Medulla oblongata (tissue), 1 donor: ENCODE measurements at regions not wholly inside any gene's neighbourhood (a gene's known extent, or its start where the extent isn't known, plus 50 kb on each side); places are given as distances from the start of the nearest gene placed in this dataset.
A peak's percentile ranks its signal among the peaks of the same experiment; 100 is the strongest.
"Not testable (repeated sequence)": the region's sequence is repeated elsewhere in the genome, so short reads cannot be mapped to it uniquely, and the experiment has no call there.

Experiments used
- DNase-seq: peaks from one replicate; pipeline ENCODE4 v3.0.0-alpha.2; 2015; ENCODE audit errors: extremely low spot score

DNA sequence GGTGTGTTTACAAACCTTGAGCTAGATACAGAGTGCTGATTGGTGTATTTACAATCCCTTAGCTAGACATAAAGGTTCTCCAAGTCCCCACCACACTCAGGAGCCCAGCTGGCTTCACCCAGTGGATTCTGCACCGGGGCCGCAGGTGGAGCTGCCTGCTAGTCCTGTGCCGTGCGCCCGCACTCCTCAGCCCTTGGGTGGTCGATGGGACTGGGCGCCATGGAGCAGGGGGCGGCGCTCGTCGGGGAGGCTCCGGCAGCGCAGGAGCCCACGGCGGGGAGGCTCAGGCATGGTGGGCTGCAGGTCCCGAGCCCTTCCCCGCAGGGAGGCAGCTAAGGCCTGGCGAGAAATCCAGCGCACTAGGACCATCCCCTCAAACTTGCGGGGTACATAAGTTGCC is 124.2 kb upstream of the EEF2KMT start:
- DNase-seq = not testable (repeated sequence)

DNA sequence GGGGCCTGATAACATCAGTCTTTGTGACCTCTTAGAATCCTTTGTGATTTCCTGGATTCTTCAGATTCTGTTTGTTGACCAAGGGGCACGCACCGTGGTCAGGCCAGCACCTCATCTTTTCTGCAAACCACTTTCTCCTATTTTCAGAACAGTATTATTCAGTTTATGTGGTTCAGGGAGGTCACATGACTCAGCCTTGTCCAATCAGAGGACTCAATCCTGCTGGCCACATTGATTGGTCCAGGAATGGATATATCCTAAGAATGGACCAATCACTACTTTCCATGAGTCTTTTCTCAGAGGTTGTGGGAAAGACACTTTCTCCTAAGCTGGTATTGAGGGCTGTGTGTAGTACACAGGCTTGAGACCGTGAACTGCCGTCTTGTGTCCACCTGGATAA is 123.1 kb upstream of the EEF2KMT start:
- no peak for DNase-seq

DNA sequence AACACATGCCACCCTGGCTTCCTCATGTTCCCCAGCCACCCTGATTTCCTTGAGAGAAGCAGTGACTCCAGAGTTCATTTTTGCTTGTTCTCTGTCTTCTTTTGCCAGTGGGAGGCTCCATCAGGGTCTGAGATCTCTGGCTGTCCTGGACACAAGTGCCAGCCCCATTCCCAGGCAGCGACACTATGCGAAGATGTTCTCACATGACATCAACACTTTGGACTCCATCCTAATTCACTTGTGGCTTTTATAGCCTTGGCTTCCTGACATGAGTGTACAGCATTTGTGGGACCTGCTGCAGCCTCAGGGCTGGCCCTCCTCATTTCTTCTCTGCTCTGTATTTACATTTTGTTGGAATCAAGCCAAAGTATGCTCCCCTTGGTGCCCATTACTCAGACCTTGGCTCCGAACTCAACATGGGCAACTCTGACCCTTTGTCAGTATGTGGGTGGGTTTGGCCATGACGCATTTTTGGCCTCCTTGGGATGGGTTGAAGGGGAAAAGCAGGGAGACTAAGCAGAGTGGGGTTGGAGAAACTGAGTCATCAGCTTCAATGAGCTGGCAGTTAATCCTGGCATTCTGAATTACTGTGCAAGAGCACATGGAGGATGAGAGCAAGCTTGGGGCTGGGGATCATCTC is 119.0 kb upstream of the EEF2KMT start:
- DNase-seq = no peak

DNA sequence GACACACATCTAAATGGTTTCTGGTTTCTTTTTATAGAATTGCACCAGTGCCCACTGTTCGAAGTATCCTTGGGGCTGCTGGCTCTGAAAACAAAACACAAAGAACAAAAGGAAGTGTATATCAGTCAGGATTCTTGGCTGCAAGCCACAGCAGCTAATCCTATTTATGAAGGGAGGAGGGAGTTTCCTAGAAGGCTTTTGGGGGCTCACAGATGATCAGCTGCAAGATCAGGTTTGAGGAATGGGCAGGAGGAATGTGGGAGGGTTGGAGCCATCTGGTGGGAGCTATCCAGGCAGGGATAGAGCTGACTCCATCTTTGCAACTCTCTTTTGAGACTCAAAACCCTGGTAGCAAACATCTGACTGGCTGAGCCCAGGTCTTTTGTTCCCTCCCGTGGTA is 118.3 kb upstream of the EEF2KMT start:
- peak; percentile 69 for DNase-seq

DNA sequence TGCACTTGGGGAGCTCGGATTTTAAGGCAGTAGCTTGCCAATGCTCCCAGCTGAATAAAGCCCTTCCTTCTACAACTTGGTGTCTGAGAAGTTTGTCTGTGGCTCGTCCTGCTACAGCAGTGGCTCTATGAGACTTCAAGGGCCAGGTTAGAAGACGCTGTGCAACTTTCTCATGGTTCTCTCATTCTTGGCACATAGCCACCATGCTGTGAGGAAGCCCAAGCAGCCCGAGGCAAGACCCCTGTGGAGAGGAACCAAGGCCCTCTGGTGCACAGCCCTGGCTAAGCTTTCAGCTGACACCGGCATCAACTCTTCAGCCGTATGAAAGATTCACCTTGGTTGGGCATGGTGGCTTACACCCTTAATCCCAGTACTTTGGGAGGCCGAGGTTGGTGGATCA is 116.9 kb upstream of the EEF2KMT start:
- DNase-seq = no peak

DNA sequence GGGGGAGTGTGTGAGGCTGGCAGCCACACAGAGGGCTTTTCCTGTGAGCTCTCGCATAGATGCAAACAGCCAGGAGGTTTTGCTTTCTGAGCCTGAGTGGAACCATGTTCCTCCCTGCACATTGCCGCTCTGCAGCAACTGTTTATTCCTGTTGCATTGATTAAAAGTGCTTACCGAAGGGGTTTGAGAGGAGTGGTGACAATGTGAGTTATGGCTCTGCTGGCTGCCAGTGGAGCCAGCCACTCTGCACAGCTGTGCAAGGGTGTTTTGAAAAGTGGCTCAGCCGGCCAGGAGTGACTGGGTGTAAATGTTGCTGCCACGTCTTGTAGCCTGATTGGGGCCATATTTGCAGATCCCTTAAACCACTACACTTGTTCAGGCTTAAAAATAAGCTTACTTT is 114.9 kb upstream of the EEF2KMT start:
- not testable (repeated sequence) for DNase-seq

DNA sequence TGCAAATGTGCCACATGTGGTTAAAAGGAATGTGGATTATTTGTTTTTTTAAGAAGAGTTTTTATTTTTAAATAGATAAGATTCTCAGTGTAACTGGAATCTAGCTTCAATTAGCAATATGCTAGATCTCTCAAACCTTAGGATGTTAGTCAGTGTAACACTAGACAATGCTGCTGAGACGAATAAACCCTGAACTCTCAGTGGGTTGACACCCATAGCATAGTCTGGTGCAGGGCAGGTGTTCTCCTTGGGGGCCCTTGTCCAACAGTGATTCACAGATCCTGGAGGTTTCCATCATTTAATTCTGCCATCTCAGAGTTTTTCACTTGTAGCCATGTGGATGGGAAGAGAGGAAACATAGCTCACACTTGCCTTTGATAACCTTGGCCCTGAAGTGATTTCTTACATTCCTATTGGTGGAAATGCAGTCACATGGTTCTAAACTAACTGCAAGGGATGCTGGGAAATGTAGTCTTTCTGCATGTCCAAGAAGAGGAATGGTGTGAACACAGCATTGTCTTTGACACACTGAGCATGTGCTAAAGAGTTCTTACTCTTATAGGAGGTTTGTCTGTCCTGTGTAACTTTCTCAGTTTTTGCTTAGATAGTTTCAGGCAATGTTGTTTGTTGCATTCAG is 110.4 kb upstream of the EEF2KMT start:
- DNase-seq = peak; percentile 54

DNA sequence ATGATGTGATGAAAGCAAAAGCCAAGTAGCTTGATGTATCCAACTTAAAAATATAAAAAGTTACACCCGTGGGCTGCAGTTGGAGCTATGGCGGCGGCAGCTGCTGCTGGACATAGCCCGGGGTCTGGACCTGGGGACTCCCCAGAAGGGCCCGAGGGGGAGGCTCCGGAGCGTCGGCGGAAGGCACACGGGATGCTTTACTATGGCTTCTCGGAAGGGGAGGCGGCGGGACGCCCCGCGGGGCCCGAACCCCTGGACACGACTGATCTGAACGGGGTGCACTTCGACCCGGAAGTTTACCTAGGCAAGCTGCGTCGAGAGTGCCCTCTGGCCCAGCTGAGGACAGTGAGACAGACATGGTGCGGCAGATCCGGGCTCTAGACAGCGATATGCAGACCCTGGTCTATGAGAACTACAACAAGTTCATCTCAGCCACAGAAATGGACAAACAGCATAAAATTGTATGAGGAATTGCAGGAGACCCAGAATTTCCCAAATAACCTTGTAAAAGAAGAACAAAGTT is 109.5 kb upstream of the EEF2KMT start:
- no peak for DNase-seq

DNA sequence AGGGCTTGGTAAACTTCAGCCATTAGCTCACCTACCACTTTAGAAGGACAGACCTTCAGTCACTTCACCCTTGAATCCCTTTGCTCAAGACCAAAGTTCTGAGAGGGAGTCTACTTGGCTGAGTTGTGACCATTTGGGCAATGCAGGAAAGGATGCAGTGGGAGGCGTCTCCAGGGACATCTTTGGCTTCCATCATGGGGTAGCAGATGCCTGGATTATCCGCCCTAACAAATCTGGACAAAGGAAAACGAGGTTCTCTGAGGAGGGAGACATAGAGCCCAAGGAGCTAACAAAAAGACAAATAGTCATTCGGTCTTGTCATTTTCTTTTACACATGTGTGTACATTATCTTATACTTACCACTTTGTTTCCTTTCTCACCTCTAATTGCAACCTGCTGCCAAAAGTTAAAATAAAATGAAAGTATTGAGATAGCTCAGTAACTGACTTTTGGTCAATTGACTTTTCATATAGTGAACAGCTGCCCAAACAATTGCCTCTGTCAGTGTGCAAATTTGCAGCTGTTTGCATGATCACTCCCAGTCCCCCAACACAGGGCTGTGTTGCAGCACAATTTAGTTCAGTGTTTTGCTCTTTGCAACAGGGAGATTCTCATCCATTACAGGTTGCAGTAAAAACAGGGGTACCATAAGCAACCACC is 108.9 kb upstream of the EEF2KMT start:
- peak; percentile 63 for DNase-seq

DNA sequence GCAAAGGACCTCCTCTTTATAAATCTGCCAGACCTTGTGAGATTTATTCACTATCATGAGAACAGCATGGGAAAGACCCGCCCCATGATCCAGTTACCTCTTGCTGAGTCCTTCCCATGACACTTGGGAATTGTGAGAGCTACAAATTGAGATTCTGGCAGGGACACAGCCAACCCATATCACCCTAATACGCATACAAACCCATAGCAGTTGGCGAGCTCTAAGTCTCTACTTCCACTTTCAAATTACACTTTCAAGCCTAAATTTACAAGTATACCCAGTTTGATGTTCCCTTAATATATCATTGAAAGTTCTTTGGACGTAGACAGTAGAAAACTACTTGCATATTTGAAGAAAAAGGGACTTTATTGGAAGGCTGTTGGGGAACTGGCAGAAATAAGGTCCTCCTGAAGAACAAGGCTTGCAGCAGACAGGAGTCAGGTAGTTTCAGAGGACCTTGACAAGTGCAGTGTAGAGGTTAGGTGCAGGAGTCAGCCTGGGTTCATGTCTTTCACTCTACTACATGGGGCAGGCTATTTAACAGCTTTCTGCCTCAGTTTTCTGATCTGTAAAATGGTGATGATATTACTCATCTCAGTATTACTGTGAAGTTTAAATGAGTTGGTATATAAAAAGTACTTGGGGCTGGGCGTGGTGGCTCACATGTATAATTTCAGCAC is 107.9 kb upstream of the EEF2KMT start:
- DNase-seq = no peak

DNA sequence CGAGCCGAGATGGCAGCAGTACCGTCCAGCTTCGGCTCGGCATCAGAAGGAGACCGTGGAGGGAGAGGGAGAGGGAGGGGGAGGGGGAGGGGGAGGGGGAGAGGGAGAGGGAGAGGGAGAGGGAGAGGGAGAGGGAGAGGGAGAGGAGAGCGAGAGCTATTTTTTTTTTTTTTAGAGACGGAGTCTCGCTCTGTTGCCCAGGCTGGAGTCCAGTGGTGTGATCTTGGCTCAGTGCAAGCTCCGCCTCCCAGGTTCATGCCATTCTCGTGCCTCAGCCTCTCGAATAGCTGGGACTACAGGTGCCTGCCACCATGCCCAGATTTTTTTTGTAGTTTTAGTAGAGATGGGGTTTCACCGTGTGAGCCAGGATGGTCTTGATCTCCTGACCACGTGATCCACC is 106.1 kb upstream of the EEF2KMT start:
- DNase-seq = not testable (repeated sequence)

DNA sequence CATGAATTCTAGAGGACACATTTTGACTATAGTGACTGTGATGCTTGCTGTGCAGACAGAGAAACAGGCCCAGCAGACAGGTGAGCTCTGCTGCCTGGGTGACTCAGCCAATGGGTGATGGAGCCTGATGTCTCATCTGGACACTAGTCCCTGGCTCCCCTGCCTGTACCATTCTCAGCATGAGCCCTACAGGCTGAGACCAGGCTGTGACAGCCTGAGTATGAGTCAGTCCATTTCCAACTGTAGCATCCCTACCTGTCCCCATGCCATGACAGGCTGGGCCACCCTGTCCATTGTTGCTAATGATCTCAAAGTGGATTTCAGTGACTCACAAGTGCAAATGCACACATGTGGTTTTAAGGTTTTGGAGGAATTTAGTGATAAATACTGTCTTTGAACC is 102.5 kb upstream of the EEF2KMT start:
- no peak for DNase-seq

DNA sequence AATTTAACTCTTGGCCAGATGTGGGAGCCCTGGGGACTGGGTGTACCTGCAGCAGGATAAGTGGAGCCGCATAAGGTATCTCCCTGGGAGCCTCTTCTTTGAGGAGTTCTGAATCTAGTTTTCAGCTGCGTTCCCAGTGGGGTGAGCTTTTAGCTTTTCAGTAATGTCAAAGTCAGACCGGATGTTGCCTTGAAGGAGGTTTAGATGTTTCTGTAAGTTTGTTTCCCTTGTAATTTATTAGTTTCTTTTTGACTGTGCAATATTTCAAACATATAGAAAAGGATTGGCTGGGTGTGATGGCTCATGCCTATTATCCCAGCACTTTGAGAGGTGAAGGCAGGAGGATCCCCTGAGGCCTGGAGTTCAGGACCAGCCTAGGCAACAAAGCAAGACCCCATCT is 98.6 kb upstream of the EEF2KMT start:
- no peak for DNase-seq

DNA sequence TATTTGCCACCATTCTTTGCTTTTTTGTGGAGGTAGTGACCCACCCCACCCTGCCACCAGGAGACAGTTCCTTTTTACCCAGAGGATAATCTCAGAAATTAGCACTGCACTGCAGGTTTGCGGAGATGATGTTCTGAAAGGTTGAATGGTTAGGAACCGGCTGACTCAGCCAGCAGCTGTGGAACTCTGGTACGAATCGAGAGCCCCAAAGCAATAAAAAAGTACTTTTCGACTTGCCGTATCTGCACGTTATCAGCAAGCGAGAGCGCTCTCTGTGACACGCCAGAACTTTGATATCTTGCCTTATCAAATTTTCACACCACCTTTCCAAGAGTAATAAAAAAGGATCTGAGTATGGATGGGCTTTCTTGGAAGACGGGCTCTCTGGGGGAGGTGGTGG is 96.3 kb upstream of the EEF2KMT start:
- no peak for DNase-seq

DNA sequence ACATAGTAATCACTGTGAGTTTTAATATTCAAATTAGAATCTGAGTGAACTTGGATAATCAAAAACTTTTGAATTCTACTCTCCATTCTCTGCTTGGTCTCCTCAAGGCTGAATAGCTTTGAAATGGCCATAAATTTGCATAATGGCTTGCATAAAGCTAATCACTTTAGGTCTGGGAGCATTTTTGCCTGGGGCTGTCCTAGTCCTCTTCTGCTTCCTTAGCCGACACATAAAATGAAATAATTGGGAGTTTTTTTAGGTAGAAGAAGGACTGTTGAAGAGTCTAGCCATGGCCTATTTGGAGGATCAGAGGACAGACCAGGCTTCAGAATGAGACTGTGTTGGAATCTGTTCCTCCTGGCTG is 91.4 kb upstream of the EEF2KMT start:
- DNase-seq = no peak

DNA sequence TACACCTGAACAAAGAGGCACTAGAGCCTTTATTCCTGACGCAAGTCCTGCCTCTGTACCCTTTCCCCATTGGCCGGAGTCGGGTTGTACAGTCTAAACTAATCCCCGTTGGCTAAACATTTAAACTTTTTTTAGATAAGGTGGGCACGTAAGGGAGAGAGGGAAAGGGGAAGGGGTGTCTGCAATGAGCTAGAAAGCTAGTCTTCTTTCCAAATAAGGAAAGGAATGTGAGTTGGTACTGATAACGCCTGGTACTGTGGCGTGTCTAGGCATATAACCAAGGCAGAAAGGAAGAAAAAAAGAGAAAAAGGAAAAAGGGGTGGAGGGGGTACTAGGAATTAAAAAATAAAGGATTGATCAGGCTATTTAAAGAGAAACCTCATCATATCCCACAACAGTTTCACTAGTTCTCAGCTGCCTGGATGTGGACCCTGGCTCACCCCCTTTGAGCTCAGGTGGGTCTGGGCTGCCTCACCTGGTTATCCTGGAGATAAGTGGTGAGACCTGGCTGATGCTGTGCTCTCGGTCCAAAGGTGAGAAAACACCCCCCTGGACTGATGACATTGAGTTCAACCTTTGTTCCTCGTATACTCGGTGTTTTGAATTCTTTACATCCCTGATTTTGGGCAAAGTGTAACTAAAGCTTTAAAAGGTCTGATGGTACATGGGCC is 90.9 kb upstream of the EEF2KMT start:
- no peak for DNase-seq

DNA sequence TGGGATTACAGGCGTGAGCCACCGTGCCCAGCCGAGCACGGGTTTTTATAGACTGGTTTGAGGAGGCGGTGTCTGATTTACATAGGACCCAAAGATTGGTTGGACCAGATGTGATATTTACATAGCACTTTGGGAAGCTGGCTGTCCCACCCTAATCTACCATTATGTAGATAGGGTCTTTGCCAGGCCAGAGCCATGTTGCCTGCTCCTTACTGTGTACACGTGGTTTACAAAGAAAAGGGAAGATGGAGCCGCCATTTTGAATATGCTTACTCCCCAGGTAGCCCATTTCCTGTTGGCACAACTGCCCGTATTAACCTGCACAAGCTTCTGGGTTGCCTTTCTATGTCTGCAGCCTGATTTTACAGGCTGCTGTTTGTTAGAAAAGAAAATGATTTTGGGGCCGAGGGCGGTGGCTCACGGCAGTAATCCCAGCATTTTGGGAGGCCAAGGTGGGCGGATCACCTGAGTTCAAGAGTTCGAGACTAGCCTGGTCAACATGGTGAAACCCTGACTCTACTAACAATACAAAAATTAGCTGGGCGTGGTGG is 89.9 kb upstream of the EEF2KMT start:
- no peak for DNase-seq

DNA sequence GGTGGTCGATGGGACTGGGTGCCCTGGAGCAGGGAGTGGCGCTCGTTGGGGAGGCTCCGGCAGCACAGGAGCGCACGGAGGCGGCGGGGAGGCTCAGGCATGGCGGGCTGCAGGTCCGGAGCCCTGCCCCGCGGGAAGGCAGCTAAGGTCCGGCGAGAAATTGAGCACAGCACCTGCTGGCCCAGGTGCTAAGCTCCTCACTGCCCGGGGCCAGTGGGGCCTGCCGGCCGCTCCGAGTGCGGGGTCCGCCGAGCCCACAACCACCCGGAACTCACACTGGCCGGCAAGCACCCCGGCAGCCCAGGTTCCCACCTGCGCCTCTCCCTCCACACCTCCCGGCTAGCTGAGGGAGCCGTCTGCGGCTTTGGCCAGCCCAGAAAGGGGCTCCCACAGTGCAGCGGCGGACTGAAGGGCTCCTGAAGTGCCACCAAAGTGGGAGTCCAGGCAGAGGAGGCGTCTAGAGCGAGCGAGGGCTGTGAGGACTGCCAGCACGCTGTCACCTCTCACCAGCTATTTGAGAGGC is 88.8 kb upstream of the EEF2KMT start:
- DNase-seq = no peak

DNA sequence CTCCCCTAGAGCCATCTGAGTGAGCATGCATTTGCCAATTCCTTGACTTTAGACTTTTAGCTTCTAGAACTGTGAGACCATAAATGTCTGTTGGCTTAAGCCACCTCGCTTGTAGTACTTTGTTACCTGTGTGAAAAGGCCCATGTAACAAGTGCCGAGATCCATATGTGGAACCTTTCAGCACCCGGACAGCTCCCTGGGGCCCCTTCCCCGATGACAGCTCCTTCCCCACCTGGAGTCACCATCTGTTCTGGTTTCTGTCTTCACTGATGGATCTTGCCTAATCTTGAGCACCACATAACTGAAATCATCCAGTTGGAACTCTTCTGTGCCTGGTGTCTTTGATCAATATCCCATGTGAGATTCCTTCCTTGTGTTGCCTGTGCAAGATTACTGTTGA is 78.9 kb upstream of the EEF2KMT start:
- DNase-seq = no peak

DNA sequence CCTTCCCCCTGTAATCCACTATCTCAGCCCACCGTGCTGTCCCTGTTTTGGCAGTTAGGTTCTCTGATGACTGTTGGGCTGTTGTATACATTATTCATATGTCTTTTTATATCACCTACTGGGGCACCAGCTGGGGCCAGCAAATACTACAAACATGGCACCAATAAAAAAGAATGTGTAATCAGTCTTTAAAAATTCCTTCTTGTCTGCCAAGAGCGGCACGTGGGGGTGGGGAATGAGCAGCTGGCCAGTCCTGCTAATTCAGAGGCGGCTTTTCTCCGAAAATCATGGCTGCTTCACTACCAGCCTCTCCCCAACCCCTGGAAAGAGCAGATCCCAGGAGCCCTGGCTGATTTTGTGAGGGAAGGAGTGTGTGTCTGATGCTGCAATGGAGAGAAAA is 77.7 kb upstream of the EEF2KMT start:
- no peak for DNase-seq

DNA sequence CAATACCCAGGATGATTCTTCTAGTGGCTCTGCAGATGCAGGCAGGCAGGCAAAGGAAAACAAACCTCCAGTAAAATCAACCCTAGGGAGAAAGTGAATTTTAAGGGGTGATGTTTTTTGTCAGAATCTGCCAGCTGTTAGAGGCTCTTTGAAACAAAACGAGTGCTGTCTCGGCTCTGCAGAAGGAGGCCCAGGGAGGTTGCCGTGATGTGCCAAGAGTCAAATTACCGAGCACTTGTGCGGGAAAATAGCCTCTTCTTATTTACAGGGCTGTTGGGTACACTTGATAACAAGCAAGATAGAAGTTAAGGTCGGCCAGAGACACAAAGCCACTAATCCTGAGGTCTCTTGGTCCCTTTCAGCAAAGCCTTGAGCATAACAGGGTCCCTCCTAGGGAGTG is 68.9 kb upstream of the EEF2KMT start:
- DNase-seq = no peak

DNA sequence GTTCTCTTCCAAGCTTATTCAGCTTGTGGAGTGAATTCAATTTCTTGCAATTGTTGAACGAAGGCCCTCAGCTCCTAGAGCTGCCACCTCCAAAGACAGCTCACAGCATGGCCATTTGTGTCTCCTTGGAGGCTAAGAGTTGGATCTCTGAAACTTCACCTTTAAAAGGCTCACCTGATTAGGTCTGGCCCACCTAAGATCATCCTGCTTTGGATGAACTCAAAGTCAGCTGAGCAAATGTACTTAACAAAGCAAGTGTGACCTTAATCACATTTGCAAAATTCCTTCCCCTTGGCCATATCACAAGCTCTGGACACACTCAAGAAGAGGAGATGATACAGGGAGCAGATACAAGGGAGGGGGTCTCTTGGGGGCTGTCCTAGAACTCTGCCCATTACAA is 67.8 kb upstream of the EEF2KMT start:
- DNase-seq = not testable (repeated sequence)
